ENCODE measurements at regions not wholly inside any gene's neighbourhood (a gene's known extent, or its start where the extent isn't known, plus 50 kb on each side); places are given as distances from the start of the nearest gene placed in this dataset.

DNA sequence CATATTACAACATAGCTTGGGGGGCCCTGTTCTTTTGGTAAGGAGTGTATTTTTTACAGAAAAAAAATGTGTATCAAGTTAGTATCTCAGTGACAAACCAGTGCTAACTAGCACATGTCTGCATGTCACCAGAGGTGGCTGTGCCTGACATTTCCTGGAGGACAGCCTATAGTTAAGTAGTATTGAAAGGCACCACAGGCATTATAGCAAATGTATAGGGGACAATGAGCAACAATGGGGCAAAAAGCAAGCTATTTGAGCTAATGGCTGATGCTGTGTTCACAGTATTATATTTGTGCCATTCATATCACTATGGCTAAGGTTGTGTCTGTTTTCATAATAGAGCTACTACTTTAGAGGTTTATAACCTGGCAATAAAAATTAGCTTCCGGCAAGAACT is 1644.0 kb downstream of the MAT2B start:
- TF ChIP-seq, protein P1, sequence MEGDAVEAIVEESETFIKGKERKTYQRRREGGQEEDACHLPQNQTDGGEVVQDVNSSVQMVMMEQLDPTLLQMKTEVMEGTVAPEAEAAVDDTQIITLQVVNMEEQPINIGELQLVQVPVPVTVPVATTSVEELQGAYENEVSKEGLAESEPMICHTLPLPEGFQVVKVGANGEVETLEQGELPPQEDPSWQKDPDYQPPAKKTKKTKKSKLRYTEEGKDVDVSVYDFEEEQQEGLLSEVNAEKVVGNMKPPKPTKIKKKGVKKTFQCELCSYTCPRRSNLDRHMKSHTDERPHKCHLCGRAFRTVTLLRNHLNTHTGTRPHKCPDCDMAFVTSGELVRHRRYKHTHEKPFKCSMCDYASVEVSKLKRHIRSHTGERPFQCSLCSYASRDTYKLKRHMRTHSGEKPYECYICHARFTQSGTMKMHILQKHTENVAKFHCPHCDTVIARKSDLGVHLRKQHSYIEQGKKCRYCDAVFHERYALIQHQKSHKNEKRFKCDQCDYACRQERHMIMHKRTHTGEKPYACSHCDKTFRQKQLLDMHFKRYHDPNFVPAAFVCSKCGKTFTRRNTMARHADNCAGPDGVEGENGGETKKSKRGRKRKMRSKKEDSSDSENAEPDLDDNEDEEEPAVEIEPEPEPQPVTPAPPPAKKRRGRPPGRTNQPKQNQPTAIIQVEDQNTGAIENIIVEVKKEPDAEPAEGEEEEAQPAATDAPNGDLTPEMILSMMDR (IDR thresholded peaks at IDR 0.05; ENCODE audit: low read depth, low read length, missing control alignments), result no peak
- no peak for DNase-seq (ENCODE audit: low read depth)
- no peak overlapping the region for H3K4me3 ChIP-seq (ENCODE audit: low read depth, low read length)

DNA sequence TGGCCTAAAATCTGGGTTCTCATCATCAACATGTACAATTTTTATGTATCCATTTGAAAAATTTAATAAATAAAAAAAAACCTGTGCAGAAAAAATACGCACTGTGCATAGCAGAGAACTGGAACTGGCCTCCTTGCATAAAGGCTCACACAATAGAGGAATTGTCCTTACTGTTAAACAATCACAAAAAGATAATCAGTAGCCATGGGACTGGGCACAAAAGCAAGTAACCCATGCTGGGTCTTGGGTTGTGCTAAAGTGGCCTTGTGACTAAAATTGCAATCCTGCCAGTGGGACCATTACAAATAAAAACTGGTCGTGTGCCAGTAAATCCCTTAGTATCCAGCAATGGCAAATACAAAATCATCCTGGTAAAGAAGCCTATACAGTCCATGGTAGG is 1646.6 kb downstream of the MAT2B start:
- TF ChIP-seq, protein P1 (IDR thresholded peaks at IDR 0.05; ENCODE audit: low read depth, low read length, missing control alignments), result no peak
- DNase-seq (ENCODE audit: low read depth), result no peak
- H3K4me3 ChIP-seq (ENCODE audit: low read depth, low read length), result no peak overlapping the region

GRCh38 chr5:165157219-165157618 is 1651.8 kb downstream of the MAT2B start:
- TF ChIP-seq, protein P1 (IDR thresholded peaks at IDR 0.05; ENCODE audit: low read depth, low read length, missing control alignments), result no peak
- DNase-seq (ENCODE audit: low read depth), result no peak
- H3K4me3 ChIP-seq (ENCODE audit: low read depth, low read length), result no peak overlapping the region

- no peak for DNase-seq (ENCODE audit: low read depth)
- H3K4me3 ChIP-seq (ENCODE audit: low read depth, low read length), result no peak overlapping the region
- TF ChIP-seq, protein P1 (IDR thresholded peaks at IDR 0.05; ENCODE audit: low read depth, low read length, missing control alignments), result no peak
Observed at GRCh38 chr5:165161204-165161603, 1655.8 kb downstream of the MAT2B start.

DNA sequence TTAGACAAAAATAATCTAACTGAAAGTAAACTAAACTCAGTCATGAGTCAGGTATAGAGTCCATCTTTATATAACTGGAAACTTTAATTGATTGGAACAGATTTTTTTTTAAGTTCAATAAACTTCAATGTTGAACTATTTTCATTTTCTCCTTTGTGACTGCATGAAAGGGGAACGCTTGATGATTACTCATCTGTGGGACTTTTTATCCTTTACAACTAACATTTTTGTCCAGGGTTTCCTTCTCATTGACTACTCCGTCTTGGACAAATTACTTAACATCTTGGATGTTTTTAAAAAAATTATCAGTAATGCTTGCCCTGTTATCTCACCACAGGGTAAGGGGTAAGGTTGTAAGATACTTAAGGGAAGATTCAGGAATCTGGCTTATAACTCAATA is 1658.4 kb downstream of the MAT2B start:
- DNase-seq (ENCODE audit: low read depth), result no peak
- H3K4me3 ChIP-seq (ENCODE audit: low read depth, low read length), result no peak overlapping the region
- TF ChIP-seq, protein P1 (IDR thresholded peaks at IDR 0.05; ENCODE audit: low read depth, low read length, missing control alignments), result no peak

- TF ChIP-seq, protein P1 (IDR thresholded peaks at IDR 0.05; ENCODE audit: low read depth, low read length, missing control alignments), result no peak
- H3K4me3 ChIP-seq (ENCODE audit: low read depth, low read length), result no peak overlapping the region
- no peak for DNase-seq (ENCODE audit: low read depth)
Observed at GRCh38 chr5:165173651-165174050, 1668.2 kb downstream of the MAT2B start.

- TF ChIP-seq, protein P1 (IDR thresholded peaks at IDR 0.05; ENCODE audit: low read depth, low read length, missing control alignments), result no peak
- no peak overlapping the region for H3K4me3 ChIP-seq (ENCODE audit: low read depth, low read length)
- DNase-seq (ENCODE audit: low read depth), result no peak
Observed at GRCh38 chr5:165175041-165175440, 1669.6 kb downstream of the MAT2B start.

Measured in GM12864 (cell line).